SK-N-SH treated with all-trans-retinoic acid at 6 μM for 48 hours (cell line): ENCODE measurements at regions not wholly inside any gene's neighbourhood (a gene's known extent, or its start where the extent isn't known, plus 50 kb on each side); places are given as distances from the start of the nearest gene placed in this dataset.
"Not testable (repeated sequence)": the region's sequence is repeated elsewhere in the genome, so short reads cannot be mapped to it uniquely, and the experiment has no call there.

Source experiments
- ATAC-seq: fragments of 200-7000 bp; cut with Tn5 transposase; 3 replicates; pipeline ENCODE4 v1.9.1; 2020; ENCODE audit warnings: mild to moderate bottlenecking, moderate library complexity
- ARNTL ChIP-seq: fragments of 450-650 bp; formaldehyde crosslinking; IDR thresholded peaks from 2 replicates; pipeline ENCODE4 v1.5.0; 2020; ENCODE audit warnings: low read depth, mild to moderate bottlenecking, moderate library complexity, borderline replicate concordance
- BACH2 ChIP-seq: fragments of 250-450 bp; sonication (Bioruptor Pico); IDR thresholded peaks from 2 replicates; pipeline ENCODE4 v1.9.0; 2021; ENCODE audit warnings: mild to moderate bottlenecking, borderline replicate concordance
- CREB5 ChIP-seq: fragments of 250-450 bp; sonication (Bioruptor Pico); IDR thresholded peaks from 2 replicates; pipeline ENCODE4 v1.5.1; 2020; ENCODE audit warnings: low read depth, mild to moderate bottlenecking, moderate library complexity
- CSDC2 ChIP-seq: fragments of 250-450 bp; sonication (Bioruptor Pico); IDR thresholded peaks from 2 replicates; pipeline ENCODE4 v1.5.0; 2020; ENCODE audit warnings: mild to moderate bottlenecking, moderate library complexity
- CSRNP3 ChIP-seq: fragments of 250-450 bp; sonication (Bioruptor Pico); IDR thresholded peaks from 2 replicates; pipeline ENCODE4 v1.5.1; 2021; ENCODE audit warnings: mild to moderate bottlenecking, moderate library complexity
- ESRRG ChIP-seq: fragments of 250-450 bp; sonication (Bioruptor Pico); IDR thresholded peaks from 2 replicates; pipeline ENCODE4 v1.6.1; 2021; ENCODE audit warnings: mild to moderate bottlenecking
- GLIS3 ChIP-seq: fragments of 250-450 bp; sonication (Bioruptor Pico); IDR thresholded peaks from 2 replicates; pipeline ENCODE4 v1.5.0; 2020; ENCODE audit warnings: mild to moderate bottlenecking, moderate library complexity
- ISL1 ChIP-seq: fragments of 250-450 bp; sonication (Bioruptor Pico); IDR thresholded peaks from 2 replicates; pipeline ENCODE4 v2.1.2; 2022; ENCODE audit warnings: mild to moderate bottlenecking, moderate library complexity
- OSR1 ChIP-seq: fragments of 250-450 bp; sonication (Bioruptor Pico); IDR thresholded peaks from 2 replicates; pipeline ENCODE4 v1.8.0; 2022; ENCODE audit warnings: moderate library complexity, mild to moderate bottlenecking, inconsistent platforms
- PATZ1 ChIP-seq: fragments of 250-450 bp; sonication (Bioruptor Pico); IDR thresholded peaks from 2 replicates; pipeline ENCODE4 v1.8.0; 2020; ENCODE audit warnings: mild to moderate bottlenecking, moderate library complexity, borderline replicate concordance
- POU6F1 ChIP-seq: fragments of 250-450 bp; sonication (Bioruptor Pico); IDR thresholded peaks from 2 replicates; pipeline ENCODE4 v1.8.0; 2021; ENCODE audit warnings: low read depth, mild to moderate bottlenecking, moderate library complexity, borderline replicate concordance
- PPARA ChIP-seq: fragments of 250-450 bp; sonication (Bioruptor Pico); IDR thresholded peaks from 2 replicates; pipeline ENCODE4 v1.5.0; 2020; ENCODE audit warnings: mild to moderate bottlenecking, borderline replicate concordance
- RARB ChIP-seq: fragments of 250-450 bp; sonication (Bioruptor Pico); IDR thresholded peaks from 2 replicates; pipeline ENCODE4 v1.8.0; 2021; ENCODE audit warnings: mild to moderate bottlenecking, moderate library complexity
- SNAI2 ChIP-seq: fragments of 250-450 bp; sonication (Bioruptor Pico); IDR thresholded peaks from 2 replicates; pipeline ENCODE4 v1.5.0; 2020; ENCODE audit warnings: mild to moderate bottlenecking, moderate library complexity
- TCF4 ChIP-seq: fragments of 250-450 bp; sonication (Bioruptor Pico); IDR thresholded peaks from 2 replicates; pipeline ENCODE4 v1.8.0; 2021; ENCODE audit warnings: mild to moderate bottlenecking, moderate library complexity, borderline replicate concordance
- TOX ChIP-seq: fragments of 250-450 bp; sonication (Bioruptor Pico); IDR thresholded peaks from 2 replicates; pipeline ENCODE4 v1.8.0; 2021; ENCODE audit warnings: mild to moderate bottlenecking, moderate library complexity, borderline replicate concordance
- TSHZ2 ChIP-seq: fragments of 250-450 bp; sonication (Bioruptor Pico); IDR thresholded peaks from 2 replicates; pipeline ENCODE4 v1.5.0; 2020; ENCODE audit warnings: mild to moderate bottlenecking, moderate library complexity
- ZC3H10 ChIP-seq: fragments of 250-450 bp; sonication (Bioruptor Pico); IDR thresholded peaks from 2 replicates; pipeline ENCODE4 v1.5.1; 2021; ENCODE audit warnings: mild to moderate bottlenecking, moderate library complexity
- ZFP3 ChIP-seq: fragments of 250-450 bp; sonication (Bioruptor Pico); IDR thresholded peaks from 2 replicates; pipeline ENCODE4 v1.5.0; 2020; ENCODE audit warnings: mild to moderate bottlenecking, moderate library complexity
- ZFP30 ChIP-seq: fragments of 450-650 bp; formaldehyde crosslinking; IDR thresholded peaks from 2 replicates; pipeline ENCODE4 v1.5.0; 2022; ENCODE audit warnings: mild to moderate bottlenecking, moderate library complexity
- ZNF565 ChIP-seq: fragments of 450-650 bp; formaldehyde crosslinking; conservative IDR thresholded peaks from 2 replicates; pipeline ENCODE4 v1.5.0; 2020; ENCODE audit warnings: low read depth, mild to moderate bottlenecking, moderate library complexity
- ZNF70 ChIP-seq: fragments of 450-650 bp; formaldehyde crosslinking; IDR thresholded peaks from 2 replicates; pipeline ENCODE4 v1.5.0; 2020; ENCODE audit warnings: mild to moderate bottlenecking, moderate library complexity
- ZNF8 ChIP-seq: fragments of 450-650 bp; formaldehyde crosslinking; IDR thresholded peaks from 2 replicates; pipeline ENCODE4 v1.5.0; 2020; ENCODE audit warnings: mild to moderate bottlenecking, moderate library complexity

GRCh38 chr13:39931505-39931904 is 276.0 kb downstream of the COG6 start:
- TF ChIP-seq ZNF70 (CRISPR knock-in tag): no peak
- TF ChIP-seq ESRRG (CRISPR knock-in tag): no peak
- no peak for TF ChIP-seq BACH2
- no peak for ATAC-seq

- ATAC-seq: not testable (repeated sequence)
Measured at GRCh38 chr13:39932514-39932913, 277.1 kb downstream of the COG6 start.

GRCh38 chr13:39935155-39935554 is 279.7 kb downstream of the COG6 start:
- no peak for TF ChIP-seq PATZ1 (CRISPR knock-in tag)
- no peak for TF ChIP-seq ARNTL
- TF ChIP-seq OSR1 (CRISPR knock-in tag): no peak
- no peak for TF ChIP-seq POU6F1
- no peak for TF ChIP-seq ZFP30 (CRISPR knock-in tag)
- no peak for TF ChIP-seq PPARA (CRISPR knock-in tag)
- no peak for TF ChIP-seq TCF4
- TF ChIP-seq ZC3H10: no peak
- no peak for TF ChIP-seq ISL1
- TF ChIP-seq CSRNP3 (CRISPR knock-in tag): no peak
- TF ChIP-seq TOX (CRISPR knock-in tag): no peak
- TF ChIP-seq ZNF565 (CRISPR knock-in tag): no peak
- TF ChIP-seq ZNF8 (CRISPR knock-in tag): no peak
- no peak for TF ChIP-seq RARB (CRISPR knock-in tag)
- TF ChIP-seq SNAI2 (CRISPR knock-in tag): no peak
- no peak for TF ChIP-seq CSDC2 (CRISPR knock-in tag)
- TF ChIP-seq ESRRG (CRISPR knock-in tag): no peak
- TF ChIP-seq, all 23 proteins: peak for 0
- ATAC-seq: no peak

- no peak for TF ChIP-seq SNAI2 (CRISPR knock-in tag)
- TF ChIP-seq ZFP3 (CRISPR knock-in tag): no peak
- no peak for TF ChIP-seq TCF4
- no peak for TF ChIP-seq OSR1 (CRISPR knock-in tag)
- TF ChIP-seq PATZ1 (CRISPR knock-in tag): no peak
- no peak for TF ChIP-seq TSHZ2
- TF ChIP-seq ZFP30 (CRISPR knock-in tag): no peak
- TF ChIP-seq GLIS3: no peak
- no peak for TF ChIP-seq CSRNP3 (CRISPR knock-in tag)
- TF ChIP-seq ARNTL: no peak
- no peak for TF ChIP-seq RARB (CRISPR knock-in tag)
- no peak for TF ChIP-seq ZC3H10
- TF ChIP-seq CREB5: no peak
- ATAC-seq: no peak
Measured at GRCh38 chr13:39938596-39938995, 283.1 kb downstream of the COG6 start.
